ENCODE measurements at regions not wholly inside any gene's neighbourhood (a gene's known extent, or its start where the extent isn't known, plus 50 kb on each side); places are given as distances from the start of the nearest gene placed in this dataset.
"Not testable (repeated sequence)": the region's sequence is repeated elsewhere in the genome, so short reads cannot be mapped to it uniquely, and the experiment has no call there.

DNA sequence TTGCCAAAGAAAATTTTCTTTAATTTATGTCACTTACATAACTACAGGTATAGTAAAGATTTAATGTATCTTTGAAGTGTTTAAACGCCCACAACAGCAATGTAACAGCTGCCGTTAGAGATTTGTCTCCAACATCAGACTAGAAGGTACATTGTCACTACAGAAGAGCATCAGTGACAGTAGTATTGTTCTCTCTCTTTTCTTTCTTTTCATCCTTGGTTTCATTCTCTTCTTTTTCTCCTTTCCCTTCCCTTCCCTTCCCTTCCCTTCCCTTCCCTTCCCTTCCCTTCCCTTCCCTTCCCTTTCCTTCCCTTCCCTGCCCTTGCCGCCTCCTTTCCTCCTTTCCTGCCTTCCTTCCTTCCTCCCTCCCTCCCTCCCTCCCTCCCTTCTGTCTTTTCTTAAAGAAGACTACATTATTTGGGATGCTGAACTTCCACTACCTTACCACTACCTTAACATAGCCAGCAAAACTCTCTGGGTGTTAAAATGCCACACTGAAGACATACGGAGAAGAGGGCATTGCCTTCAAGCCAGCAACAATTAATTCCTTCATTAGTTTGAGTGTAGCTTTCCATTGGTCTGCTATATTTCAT, 663.9 kb downstream of the DOK5 start:
- no peaks in the 10 kb centered on the region for H3K36me3 ChIP-seq
- H3K4me3 ChIP-seq, result no peak overlapping the region
- H3K9me3 ChIP-seq, result no peaks in the 10 kb centered on the region
- no peaks in the 10 kb centered on the region for H3K27me3 ChIP-seq
- TF ChIP-seq EP300 (IDR thresholded peaks at IDR 0.05), result no peak
- TF ChIP-seq, protein P1, sequence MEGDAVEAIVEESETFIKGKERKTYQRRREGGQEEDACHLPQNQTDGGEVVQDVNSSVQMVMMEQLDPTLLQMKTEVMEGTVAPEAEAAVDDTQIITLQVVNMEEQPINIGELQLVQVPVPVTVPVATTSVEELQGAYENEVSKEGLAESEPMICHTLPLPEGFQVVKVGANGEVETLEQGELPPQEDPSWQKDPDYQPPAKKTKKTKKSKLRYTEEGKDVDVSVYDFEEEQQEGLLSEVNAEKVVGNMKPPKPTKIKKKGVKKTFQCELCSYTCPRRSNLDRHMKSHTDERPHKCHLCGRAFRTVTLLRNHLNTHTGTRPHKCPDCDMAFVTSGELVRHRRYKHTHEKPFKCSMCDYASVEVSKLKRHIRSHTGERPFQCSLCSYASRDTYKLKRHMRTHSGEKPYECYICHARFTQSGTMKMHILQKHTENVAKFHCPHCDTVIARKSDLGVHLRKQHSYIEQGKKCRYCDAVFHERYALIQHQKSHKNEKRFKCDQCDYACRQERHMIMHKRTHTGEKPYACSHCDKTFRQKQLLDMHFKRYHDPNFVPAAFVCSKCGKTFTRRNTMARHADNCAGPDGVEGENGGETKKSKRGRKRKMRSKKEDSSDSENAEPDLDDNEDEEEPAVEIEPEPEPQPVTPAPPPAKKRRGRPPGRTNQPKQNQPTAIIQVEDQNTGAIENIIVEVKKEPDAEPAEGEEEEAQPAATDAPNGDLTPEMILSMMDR (IDR thresholded peaks at IDR 0.05), result no peak
- TF ChIP-seq POLR2A (IDR thresholded peaks at IDR 0.05), result no peak
- TF ChIP-seq POLR2AphosphoS5 (IDR thresholded peaks at IDR 0.05), result no peak
- no peak for ATAC-seq
- 59 to 74% methylated on average over 2 of the region's 4 CpGs for WGBS, 2 donors (ENCODE audit: low coverage in 1 of 2)
- no peak overlapping the region for H3K27ac ChIP-seq
- H3K4me1 ChIP-seq, result no peaks in the 10 kb centered on the region

DNA sequence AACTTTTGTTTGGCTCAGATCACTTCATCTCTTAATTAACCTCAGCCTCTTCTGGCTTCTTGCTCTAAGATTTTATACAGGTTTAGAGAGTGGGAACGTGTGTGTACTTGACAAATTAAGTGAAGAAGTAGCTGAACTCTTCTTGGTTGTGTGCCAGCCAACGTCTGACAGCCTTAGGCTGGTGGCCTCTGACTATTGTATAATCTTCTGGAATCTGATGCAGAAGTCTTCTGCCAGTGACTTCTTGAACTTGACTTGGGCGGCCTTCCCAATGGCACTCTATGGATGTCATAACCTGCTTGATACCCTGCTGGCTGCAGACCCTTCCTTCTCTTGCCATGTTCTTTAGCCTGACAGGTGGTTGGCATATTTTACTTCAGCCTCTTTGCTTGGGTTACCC, 660.5 kb downstream of the DOK5 start:
- TF ChIP-seq POLR2A (IDR thresholded peaks at IDR 0.05) (no peak), EP300 (IDR thresholded peaks at IDR 0.05) (no peak)
- Histone ChIP-seq H3K27ac (no peak overlapping the region), H3K4me1 (no peaks in the 10 kb centered on the region), H3K36me3 (no peaks in the 10 kb centered on the region), H3K4me3 (no peak overlapping the region), H3K27me3 (no peaks in the 10 kb centered on the region), H3K9me3 (no peaks in the 10 kb centered on the region)
- WGBS, 2 donors (ENCODE audit: low coverage in 1 of 2), result 0 to 36% methylated on average over 2 to 3 of the region's 3 CpGs
- no peak for ATAC-seq

DNA sequence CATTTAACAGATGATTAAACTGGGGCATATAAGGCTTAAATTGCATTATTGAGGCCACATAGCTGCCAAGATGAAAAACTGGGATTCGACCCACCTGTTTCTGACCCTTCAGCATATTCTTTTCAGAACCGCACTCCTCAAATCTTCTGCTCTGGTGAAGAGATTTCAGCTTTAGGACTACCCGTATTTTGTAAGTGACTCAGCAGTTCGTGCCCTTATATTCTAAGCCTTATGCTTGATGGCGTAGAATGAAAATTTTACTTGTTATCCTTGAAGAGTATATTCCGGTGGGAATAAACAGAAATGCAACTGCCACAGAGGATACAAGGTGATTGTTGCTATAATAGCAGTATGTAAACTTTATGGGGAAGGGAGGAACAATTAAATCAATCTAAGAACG, 657.1 kb downstream of the DOK5 start:
- H3K4me3 ChIP-seq, result no peak overlapping the region
- no peaks in the 10 kb centered on the region for H3K9me3 ChIP-seq
- no peak for ATAC-seq
- no peak overlapping the region for H3K27ac ChIP-seq
- no peak for TF ChIP-seq POLR2A (IDR thresholded peaks at IDR 0.05)
- H3K27me3 ChIP-seq, result no peaks in the 10 kb centered on the region
- no peaks in the 10 kb centered on the region for H3K36me3 ChIP-seq
- 85 to 93% methylated on average over 7 of the region's 7 CpGs for WGBS, 2 donors (ENCODE audit: low coverage in 1 of 2)
- no peaks in the 10 kb centered on the region for H3K4me1 ChIP-seq

DNA sequence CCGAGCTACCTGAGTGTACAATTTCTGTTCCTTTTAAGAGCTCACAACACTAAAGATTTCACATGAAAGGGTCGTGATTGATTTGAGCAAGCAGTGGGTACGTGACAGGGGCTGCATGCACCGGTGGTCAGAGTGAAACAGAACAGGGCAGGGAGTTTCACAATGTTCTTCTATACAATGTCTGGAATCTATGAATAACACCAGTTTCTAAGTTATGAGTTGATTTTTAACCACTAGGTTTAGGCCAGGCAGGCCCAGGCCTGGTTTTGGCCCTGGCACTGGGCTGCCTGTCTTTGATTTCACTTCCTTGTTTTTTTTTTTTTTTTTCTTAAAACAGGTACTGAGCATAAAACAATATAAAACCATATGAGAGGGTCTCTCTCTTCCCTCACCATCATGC, 642.2 kb downstream of the DOK5 start:
- 83 to 88% methylated on average over 4 of the region's 4 CpGs for WGBS, 2 donors (ENCODE audit: low coverage in 1 of 2)
- not testable (repeated sequence) for H3K4me3 ChIP-seq

DNA sequence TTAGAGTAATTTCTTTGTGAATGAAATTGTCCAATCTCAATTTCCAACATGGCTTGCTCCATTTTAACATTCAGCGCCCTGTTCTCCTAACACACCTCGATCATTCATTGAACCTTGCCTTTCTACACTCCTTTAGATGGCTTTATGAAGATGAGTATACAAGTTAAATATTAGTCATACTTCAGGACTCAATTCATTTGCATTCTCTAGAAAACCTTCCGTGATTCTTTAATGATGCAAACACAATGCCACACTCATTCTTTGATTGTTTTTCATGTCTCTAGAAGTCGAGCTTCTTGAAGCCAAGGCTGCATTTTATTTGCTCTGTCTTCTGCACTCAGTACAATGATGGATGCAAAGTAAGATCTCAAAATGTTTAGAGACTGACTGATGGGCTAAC, 641.2 kb downstream of the DOK5 start:
- ATAC-seq, result no peak
- no peak for TF ChIP-seq POLR2AphosphoS5 (IDR thresholded peaks at IDR 0.05)
- TF ChIP-seq, protein P1 (IDR thresholded peaks at IDR 0.05), result no peak
- no peak for TF ChIP-seq EP300 (IDR thresholded peaks at IDR 0.05)
- no peak for TF ChIP-seq POLR2A (IDR thresholded peaks at IDR 0.05)

More for the DNA sequence above, 642.2 kb downstream of the DOK5 start:
- not testable (repeated sequence) for H3K4me1 ChIP-seq, H3K27ac ChIP-seq, H3K36me3 ChIP-seq, H3K27me3 ChIP-seq, ATAC-seq, H3K9me3 ChIP-seq

DNA sequence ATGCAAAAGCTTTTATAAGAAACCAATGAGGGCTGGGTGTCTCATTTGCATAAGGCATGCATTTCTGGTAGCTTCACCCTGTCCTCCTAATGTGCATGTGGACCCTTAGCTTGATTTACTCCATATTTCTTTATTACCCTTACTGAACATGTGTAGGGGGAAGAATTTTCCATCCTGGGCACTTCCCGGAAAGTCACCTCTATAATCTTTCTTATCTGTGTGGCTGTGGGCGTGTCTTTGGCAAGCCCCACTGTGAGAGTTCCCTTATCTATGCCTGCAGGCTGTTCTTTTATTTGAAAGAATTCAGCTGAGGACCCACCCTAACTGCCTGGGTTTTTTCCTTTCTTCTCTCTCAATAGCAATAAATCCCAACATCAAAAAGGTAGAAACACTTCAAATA, 627.8 kb downstream of the DOK5 start:
- Histone ChIP-seq H3K4me1 (no peaks in the 10 kb centered on the region), H3K9me3 (no peaks in the 10 kb centered on the region), H3K27ac (no peak overlapping the region), H3K36me3 (no peaks in the 10 kb centered on the region), H3K27me3 (no peaks in the 10 kb centered on the region), H3K4me3 (no peak overlapping the region)
- ATAC-seq, result no peak
- TF ChIP-seq EP300 (IDR thresholded peaks at IDR 0.05) (no peak), POLR2AphosphoS5 (IDR thresholded peaks at IDR 0.05) (no peak), POLR2A (IDR thresholded peaks at IDR 0.05) (no peak)
- TF ChIP-seq, protein P1 (IDR thresholded peaks at IDR 0.05), result no peak
- WGBS, 2 donors (ENCODE audit: low coverage in 1 of 2), result 68 to 69% methylated on average over 2 of the region's 2 CpGs

More for the DNA sequence above, 641.2 kb downstream of the DOK5 start:
- Histone ChIP-seq H3K36me3 (no peaks in the 10 kb centered on the region), H3K27me3 (no peaks in the 10 kb centered on the region), H3K4me1 (no peaks in the 10 kb centered on the region), H3K4me3 (no peak overlapping the region), H3K27ac (no peak overlapping the region), H3K9me3 (no peaks in the 10 kb centered on the region)
- WGBS, 2 donors (ENCODE audit: low coverage in 1 of 2), result 67 to 83% methylated on average over 3 to 4 of the region's 4 CpGs
